B cell (primary cell): ENCODE measurements at regions not wholly inside any gene's neighbourhood (a gene's known extent, or its start where the extent isn't known, plus 50 kb on each side); places are given as distances from the start of the nearest gene placed in this dataset.

Source experiments
- ATAC-seq: fragments of 200-7000 bp; cut with Tn5 transposase; one replicate; pipeline ENCODE4 v1.10.0; 2021; ENCODE audit warnings: low read depth, mild to moderate bottlenecking, moderate number of reproducible peaks, moderate library complexity
- CTCF ChIA-PET: fragments of 350-600 bp; sonication (Branson Sonifier 250); formaldehyde crosslinking; loops from one replicate; lab custom pipeline; 2021; ENCODE audit warnings: antibody characterized with exemption, inconsistent platforms; lab: Charles Lee
- POLR2A ChIA-PET: fragments of 350-600 bp; sonication (Branson Sonifier 250); formaldehyde crosslinking; loops from one replicate; lab custom pipeline; 2021; ENCODE audit warnings: antibody characterized with exemption; lab: Charles Lee
- DNase-seq: peaks from one replicate; pipeline ENCODE4 v3.0.0; 2013
- H2AFZ ChIP-seq: 2 replicates; pipeline ENCODE4 v1.6.1; 2012; ENCODE audit warnings: mild to moderate bottlenecking, low read depth, low read length; ENCODE audit not compliant: insufficient read depth, poor library complexity, severe bottlenecking
- H3K27ac ChIP-seq, 2 donors: 1 replicate in 1 of 2; 2 replicates in 1 of 2; pipeline ENCODE4 v1.5.1; 2012 to 2013; ENCODE audit warnings: low read length in 2 of 2, mild to moderate bottlenecking in 2 of 2, moderate library complexity in 1 of 2
- H3K27me3 ChIP-seq, 4 experiments: fragments of 200-600 bp in 1 of 4; sonication (generic) in 1 of 4; replicated peaks in 1 of 4; 1 replicate in 2 of 4; 2 replicates in 2 of 4; pipeline versions ENCODE4 v1.6.1 to v1.7.0; 2013 to 2016; ENCODE audit warnings: low read length in 3 of 4, mild to moderate bottlenecking in 2 of 4, mixed read lengths in 1 of 4, moderate library complexity in 1 of 4; ENCODE audit not compliant: insufficient read depth in 4 of 4, control insufficient read depth in 3 of 4; ENCODE audit errors: control extremely low read depth in 1 of 4
- H3K36me3 ChIP-seq, 2 experiments: replicated peaks in 1 of 2; 1 replicate in 1 of 2; 2 replicates in 1 of 2; pipeline versions ENCODE4 v1.6.1 to v1.7.1; 2013; ENCODE audit warnings: low read length in 1 of 2; ENCODE audit not compliant: insufficient read depth in 2 of 2, control insufficient read depth in 1 of 2; ENCODE audit errors: control extremely low read depth in 1 of 2, extremely low read depth in 1 of 2
- H3K4me1 ChIP-seq, 2 donors: fragments of 200-600 bp in 1 of 2; sonication (generic) in 1 of 2; 1 replicate in 1 of 2; 2 replicates in 1 of 2; pipeline versions ENCODE4 v1.5.1 to v1.6.1; 2013 to 2017; ENCODE audit warnings: low read length in 2 of 2; ENCODE audit not compliant: control insufficient read depth in 2 of 2, insufficient read depth in 2 of 2
- H3K4me2 ChIP-seq: replicated peaks from 2 replicates; pipeline ENCODE3; 2012; ENCODE audit warnings: mild to moderate bottlenecking, low read depth, low read length; ENCODE audit not compliant: poor library complexity, severe bottlenecking
- H3K4me3 ChIP-seq, 5 experiments: fragments of 200-600 bp in 1 of 5; sonication (generic) in 1 of 5; 1 replicate in 3 of 5; 2 replicates in 2 of 5; pipeline versions ENCODE4 v1.5.1 to v1.7.0; 2011 to 2016; ENCODE audit warnings: low read length in 4 of 5, mild to moderate bottlenecking in 4 of 5, low read depth in 2 of 5, control low read depth in 1 of 5, moderate library complexity in 1 of 5; ENCODE audit not compliant: insufficient read depth in 1 of 5; ENCODE audit errors: control extremely low read depth in 1 of 5, extremely low read depth in 1 of 5
- H3K79me2 ChIP-seq: fragments of 200-600 bp; sonication (generic); one replicate; pipeline ENCODE4 v1.6.0; 2016; ENCODE audit warnings: low read length; ENCODE audit not compliant: control insufficient read depth, insufficient read depth
- H3K9ac ChIP-seq: fragments of 200-600 bp; sonication (generic); 2 replicates; pipeline ENCODE4 v1.6.1; 2017; ENCODE audit warnings: mild to moderate bottlenecking, low read length, moderate library complexity
- H3K9me3 ChIP-seq, 3 donors: one replicate each; pipeline versions ENCODE4 v1.6.1 to v1.7.1; 2013; ENCODE audit warnings: low read length in 2 of 3; ENCODE audit not compliant: control insufficient read depth in 2 of 3, insufficient read depth in 1 of 3; ENCODE audit errors: control extremely low read depth in 1 of 3
- H4K20me1 ChIP-seq: 2 replicates; pipeline ENCODE4 v1.6.0; 2012; ENCODE audit warnings: mild to moderate bottlenecking, low read length; ENCODE audit not compliant: insufficient read depth, control insufficient read depth, poor library complexity, severe bottlenecking
- H3K27ac Mint-ChIP-seq: one replicate; pipeline ENCODE4 v1.8.0; 2021; ENCODE audit warnings: mixed read lengths
- H3K27me3 Mint-ChIP-seq: one replicate; pipeline ENCODE4 v1.8.0; 2021; ENCODE audit warnings: mixed read lengths
- H3K4me1 Mint-ChIP-seq: one replicate; pipeline ENCODE4 v1.8.0; 2021; ENCODE audit warnings: mixed read lengths
- H3K4me3 Mint-ChIP-seq: one replicate; pipeline ENCODE4 v1.8.0; 2021; ENCODE audit warnings: mixed read lengths
- H3K9me3 Mint-ChIP-seq: one replicate; pipeline ENCODE4 v1.8.0; 2022; ENCODE audit warnings: mixed read lengths; ENCODE audit not compliant: insufficient read depth
- EZH2 ChIP-seq: IDR thresholded peaks from 2 replicates; pipeline ENCODE4 v1.6.1; 2012; ENCODE audit warnings: borderline replicate concordance, low read depth, mild to moderate bottlenecking, moderate library complexity, low read length; ENCODE audit not compliant: insufficient read depth, poor library complexity, severe bottlenecking
- WGBS: methylation state at CpG from one replicate; pipeline ENCODE4 v1.1.5; 2013; ENCODE audit warnings: missing lambda C conversion rate; ENCODE audit not compliant: insufficient coverage; 5-methylcytosine and 5-hydroxymethylcytosine counted together
- intact Hi-C: fragments of 100-400 bp; cut with micrococcal nuclease; formaldehyde crosslinking; loops from one replicate; pipeline ENCODE4 v1.10.0; 2022
- TF ChIP-seq, protein P1 (sequence below): fragments of 200-600 bp; IDR thresholded peaks from one replicate; pipeline ENCODE4 v1.8.0; 2022; ENCODE audit warnings: antibody characterized with exemption, mild to moderate bottlenecking

DNA sequence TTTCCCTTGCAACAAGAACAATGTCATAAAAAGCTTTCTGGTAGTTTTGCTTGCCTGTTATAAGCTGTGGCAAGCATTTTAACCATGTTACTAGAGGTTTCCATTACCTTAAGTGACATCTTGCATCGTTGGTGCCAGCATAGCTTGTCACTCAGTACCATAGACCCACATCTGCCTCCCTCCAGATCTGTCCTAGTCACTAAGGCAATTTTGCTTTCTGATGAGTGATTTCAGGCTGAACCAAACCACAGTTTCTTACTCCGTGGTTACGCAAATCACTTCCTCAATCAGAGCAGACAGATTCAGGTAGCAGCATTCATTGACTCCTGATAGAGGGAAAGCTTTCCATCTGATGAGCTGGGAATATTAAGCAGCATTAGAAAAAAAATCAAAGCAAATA, 1057.5 kb upstream of the FAM98A start:
- no peaks in the 10 kb centered on the region for H3K4me1 Mint-ChIP-seq

DNA sequence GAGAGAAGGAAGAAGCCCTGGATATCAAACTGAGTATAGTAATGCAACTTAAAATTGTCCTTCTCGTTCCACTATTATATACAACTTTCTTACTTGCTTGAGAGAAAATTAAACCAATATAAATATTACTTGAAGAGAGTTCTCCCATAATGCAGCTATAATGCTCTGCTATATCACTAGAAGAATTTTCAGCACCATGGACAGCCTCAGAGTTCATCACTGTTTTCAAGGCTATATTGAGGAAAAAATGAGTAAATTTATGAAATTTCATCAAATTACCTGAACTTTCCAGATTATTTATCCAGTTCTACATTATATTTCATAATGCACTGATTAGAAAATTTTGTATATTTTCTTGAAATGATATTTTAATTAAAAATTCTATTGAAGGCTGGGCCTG, 1053.5 kb upstream of the FAM98A start:
- ChIA-PET POLR2A (no interaction called here), CTCF (no interaction called here)
- H3K9ac ChIP-seq, result no peak overlapping the region
- H3K4me1 ChIP-seq, result no peaks in the 10 kb centered on the region
- H3K4me2 ChIP-seq, result no peak overlapping the region
- H3K27me3 Mint-ChIP-seq, result no peaks in the 10 kb centered on the region
- no peak overlapping the region for H3K27ac Mint-ChIP-seq
- no peaks in the 10 kb centered on the region for H3K9me3 ChIP-seq
- no peaks in the 10 kb centered on the region for H3K27me3 ChIP-seq
- ATAC-seq (no peak), DNase-seq (no peak)
- H3K79me2 ChIP-seq, result no peaks in the 10 kb centered on the region
- intact Hi-C loops, result no loop called here
- TF ChIP-seq EZH2, result no peak
- TF ChIP-seq, protein P1, sequence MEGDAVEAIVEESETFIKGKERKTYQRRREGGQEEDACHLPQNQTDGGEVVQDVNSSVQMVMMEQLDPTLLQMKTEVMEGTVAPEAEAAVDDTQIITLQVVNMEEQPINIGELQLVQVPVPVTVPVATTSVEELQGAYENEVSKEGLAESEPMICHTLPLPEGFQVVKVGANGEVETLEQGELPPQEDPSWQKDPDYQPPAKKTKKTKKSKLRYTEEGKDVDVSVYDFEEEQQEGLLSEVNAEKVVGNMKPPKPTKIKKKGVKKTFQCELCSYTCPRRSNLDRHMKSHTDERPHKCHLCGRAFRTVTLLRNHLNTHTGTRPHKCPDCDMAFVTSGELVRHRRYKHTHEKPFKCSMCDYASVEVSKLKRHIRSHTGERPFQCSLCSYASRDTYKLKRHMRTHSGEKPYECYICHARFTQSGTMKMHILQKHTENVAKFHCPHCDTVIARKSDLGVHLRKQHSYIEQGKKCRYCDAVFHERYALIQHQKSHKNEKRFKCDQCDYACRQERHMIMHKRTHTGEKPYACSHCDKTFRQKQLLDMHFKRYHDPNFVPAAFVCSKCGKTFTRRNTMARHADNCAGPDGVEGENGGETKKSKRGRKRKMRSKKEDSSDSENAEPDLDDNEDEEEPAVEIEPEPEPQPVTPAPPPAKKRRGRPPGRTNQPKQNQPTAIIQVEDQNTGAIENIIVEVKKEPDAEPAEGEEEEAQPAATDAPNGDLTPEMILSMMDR, result no peak
- no peaks in the 10 kb centered on the region for H3K36me3 ChIP-seq
- WGBS, result no CpG with 5 or more reads among the region's 1 CpG
- H3K27ac ChIP-seq, result no peak overlapping the region
- H3K4me3 Mint-ChIP-seq, result no peak overlapping the region
- no peak overlapping the region for H3K4me3 ChIP-seq
- H4K20me1 ChIP-seq, result no peaks in the 10 kb centered on the region
- no peak overlapping the region for H2AFZ ChIP-seq
- no peaks in the 10 kb centered on the region for H3K4me1 Mint-ChIP-seq
- peaks cover 4% of the 10 kb centered on the region for H3K9me3 Mint-ChIP-seq

More for the DNA sequence above, 1057.5 kb upstream of the FAM98A start:
- H3K9me3 Mint-ChIP-seq, result peaks cover 2% of the 10 kb centered on the region
- no peak overlapping the region for H3K4me3 Mint-ChIP-seq
- Histone ChIP-seq H3K9me3 (no peaks in the 10 kb centered on the region), H3K79me2 (no peaks in the 10 kb centered on the region), H3K27me3 (no peaks in the 10 kb centered on the region), H2AFZ (no peak overlapping the region), H3K27ac (no peak overlapping the region), H3K9ac (no peak overlapping the region), H3K4me1 (no peaks in the 10 kb centered on the region), H4K20me1 (no peaks in the 10 kb centered on the region), H3K4me3 (no peak overlapping the region), H3K36me3 (no peaks in the 10 kb centered on the region), H3K4me2 (no peak overlapping the region)
- intact Hi-C loops, result no loop called here
- no peak for TF ChIP-seq EZH2
- TF ChIP-seq, protein P1, result no peak
- POLR2A ChIA-PET, result no interaction called here
- H3K27me3 Mint-ChIP-seq, result no peaks in the 10 kb centered on the region
- no peak for ATAC-seq
- CTCF ChIA-PET, result no interaction called here
- H3K27ac Mint-ChIP-seq, result no peak overlapping the region
- DNase-seq, result no peak
- 50% methylated on average over 1 of the region's 3 CpGs for WGBS
